PC-3 (cell line): ENCODE measurements at regions not wholly inside any gene's neighbourhood (a gene's known extent, or its start where the extent isn't known, plus 50 kb on each side); places are given as distances from the start of the nearest gene placed in this dataset.

Experiments used
- CTCF ChIP-seq: fragments of 300-600 bp; sonication (generic); conservative IDR thresholded peaks from 2 replicates; pipeline ENCODE4 v1.5.1; 2017; ENCODE audit warnings: antibody characterized with exemption, low read depth, mild to moderate bottlenecking, low read length
- EZH2 ChIP-seq: fragments of 300-600 bp; sonication (generic); IDR thresholded peaks from one replicate; pipeline ENCODE4 v1.6.1; 2017; ENCODE audit warnings: antibody characterized with exemption, mild to moderate bottlenecking, low read length; ENCODE audit not compliant: unreplicated experiment

- no peak for TF ChIP-seq CTCF
- TF ChIP-seq EZH2, result no peak
These were observed 290.1 kb downstream of the ZIC1 start for GRCh38 chr3:147699175-147699838.
